ENCODE measurements at regions not wholly inside any gene's neighbourhood (a gene's known extent, or its start where the extent isn't known, plus 50 kb on each side); places are given as distances from the start of the nearest gene placed in this dataset.

- Histone ChIP-seq H3K27me3 (replicated peaks; ENCODE audit: insufficient read depth, low read depth, low read length, poor library complexity) (no peaks in the 10 kb centered on the region), H3K4me1 (ENCODE audit: insufficient read depth, low read length, poor library complexity, severe bottlenecking) (no peaks in the 10 kb centered on the region), H3K9me3 (ENCODE audit: low read depth, low read length, poor library complexity, severe bottlenecking) (peaks cover 2% of the 10 kb centered on the region), H3K36me3 (ENCODE audit: insufficient read depth, low read length, poor library complexity, severe bottlenecking) (no peaks in the 10 kb centered on the region), H3K27ac (ENCODE audit: low read depth, low read length, poor library complexity, severe bottlenecking) (no peak overlapping the region), H3K4me3 (ENCODE audit: low read depth, low read length, poor library complexity, severe bottlenecking) (no peak overlapping the region)
- ChIA-PET CTCF (no interaction called here), POLR2A (ENCODE audit: low non-redundant PET) (no interaction called here)
- TF ChIP-seq EZH2 (IDR thresholded peaks at IDR 0.05; ENCODE audit: borderline replicate concordance, low read depth, low read length, poor library complexity, severe bottlenecking): no peak
- no peak for TF ChIP-seq CTCF (conservative IDR thresholded peaks at IDR 0.05; ENCODE audit: low read depth, low read length)
- intact Hi-C loops (cut with micrococcal nuclease; ENCODE audit: unreplicated experiment): no loop called here
- DNase-seq (ENCODE audit: low spot score): no peak
- no TSS peak for BruUV-seq (replicated peaks)
These were observed 1211.5 kb upstream of the ZEB2 start for GRCh38 chr2:145731467-145731866.

GRCh38 chr2:145729993-145730770 lies 1210.3 kb upstream of the ZEB2 start:
- Histone ChIP-seq H3K27ac (ENCODE audit: low read depth, low read length, poor library complexity, severe bottlenecking) (no peak overlapping the region), H3K9me3 (ENCODE audit: low read depth, low read length, poor library complexity, severe bottlenecking) (peaks cover 2% of the 10 kb centered on the region), H3K4me1 (ENCODE audit: insufficient read depth, low read length, poor library complexity, severe bottlenecking) (no peaks in the 10 kb centered on the region), H3K4me3 (ENCODE audit: low read depth, low read length, poor library complexity, severe bottlenecking) (no peak overlapping the region), H3K27me3 (replicated peaks; ENCODE audit: insufficient read depth, low read depth, low read length, poor library complexity) (no peaks in the 10 kb centered on the region), H3K36me3 (ENCODE audit: insufficient read depth, low read length, poor library complexity, severe bottlenecking) (no peaks in the 10 kb centered on the region)
- no peak for DNase-seq (ENCODE audit: low spot score)
- no TSS peak for BruUV-seq (replicated peaks)
- no peak for TF ChIP-seq CTCF (conservative IDR thresholded peaks at IDR 0.05; ENCODE audit: low read depth, low read length)
- no peak for TF ChIP-seq EZH2 (IDR thresholded peaks at IDR 0.05; ENCODE audit: borderline replicate concordance, low read depth, low read length, poor library complexity, severe bottlenecking)
- ChIA-PET POLR2A (ENCODE audit: low non-redundant PET) (no interaction called here), CTCF (no interaction called here)
- intact Hi-C loops (cut with micrococcal nuclease; ENCODE audit: unreplicated experiment): no loop called here

GRCh38 chr2:145729481-145729880 lies 1209.6 kb upstream of the ZEB2 start:
- CTCF ChIA-PET: no interaction called here

More at GRCh38 chr2:145729481-145729880, 1209.6 kb upstream of the ZEB2 start:
- peaks cover 2% of the 10 kb centered on the region for H3K9me3 ChIP-seq (ENCODE audit: low read depth, low read length, poor library complexity, severe bottlenecking)
- H3K36me3 ChIP-seq (ENCODE audit: insufficient read depth, low read length, poor library complexity, severe bottlenecking): no peaks in the 10 kb centered on the region
- BruUV-seq (replicated peaks): no TSS peak
- POLR2A ChIA-PET (ENCODE audit: low non-redundant PET): no interaction called here
- H3K27me3 ChIP-seq (replicated peaks; ENCODE audit: insufficient read depth, low read depth, low read length, poor library complexity): no peaks in the 10 kb centered on the region
- no peaks in the 10 kb centered on the region for H3K4me1 ChIP-seq (ENCODE audit: insufficient read depth, low read length, poor library complexity, severe bottlenecking)
- H3K4me3 ChIP-seq (ENCODE audit: low read depth, low read length, poor library complexity, severe bottlenecking): no peak overlapping the region
- H3K27ac ChIP-seq (ENCODE audit: low read depth, low read length, poor library complexity, severe bottlenecking): no peak overlapping the region
- TF ChIP-seq CTCF (conservative IDR thresholded peaks at IDR 0.05; ENCODE audit: low read depth, low read length) (no peak), EZH2 (IDR thresholded peaks at IDR 0.05; ENCODE audit: borderline replicate concordance, low read depth, low read length, poor library complexity, severe bottlenecking) (no peak)
- no peak for DNase-seq (ENCODE audit: low spot score)
- intact Hi-C loops (cut with micrococcal nuclease; ENCODE audit: unreplicated experiment): no loop called here
